HEK293 (cell line): ENCODE measurements at regions not wholly inside any gene's neighbourhood (a gene's known extent, or its start where the extent isn't known, plus 50 kb on each side); places are given as distances from the start of the nearest gene placed in this dataset.

Experiments used
- CTCF ChIA-PET: fragments of 350-600 bp; formaldehyde crosslinking; extraction: SDS; loops from one replicate; lab custom pipeline; 2021; ENCODE audit warnings: antibody characterized with exemption; lab: Yijun Ruan, JAX
- POLR2A ChIA-PET: fragments of 300-600 bp; formaldehyde crosslinking; extraction: SDS; loops from one replicate; lab custom pipeline; 2020; ENCODE audit warnings: antibody characterized with exemption, inconsistent platforms; lab: Yijun Ruan, JAX
- H3K27ac ChIP-seq: fragments of 200-500 bp; sonication (Bioruptor generic); 2 replicates; pipeline ENCODE4 v1.5.1; 2014; ENCODE audit warnings: low read depth, low read length, control low read depth, inconsistent platforms; ENCODE audit errors: extremely low read depth
- H3K36me3 ChIP-seq, 2 experiments: fragments of 200-500 bp in 1 of 2; sonication (Bioruptor generic) in 1 of 2; 1 replicate in 1 of 2; 2 replicates in 1 of 2; pipeline ENCODE4 v1.5.1; 2014 to 2017; ENCODE audit warnings: inconsistent platforms in 2 of 2, low read length in 2 of 2; ENCODE audit not compliant: control insufficient read depth in 2 of 2, insufficient read depth in 1 of 2
- H3K4me1 ChIP-seq: fragments of 200-500 bp; sonication (Bioruptor generic); 2 replicates; pipeline ENCODE4 v1.5.1; 2014; ENCODE audit warnings: mild to moderate bottlenecking, low read length, inconsistent platforms; ENCODE audit not compliant: control insufficient read depth, insufficient read depth
- H3K4me3 ChIP-seq: 2 replicates; pipeline ENCODE4 v1.5.1; 2011; ENCODE audit warnings: low read depth, mild to moderate bottlenecking, control low read depth, low read length, moderate library complexity
- H3K9me3 ChIP-seq: fragments of 200-500 bp; sonication (Bioruptor generic); 2 replicates; pipeline ENCODE4 v1.5.1; 2014; ENCODE audit warnings: low read depth, low read length, inconsistent platforms; ENCODE audit not compliant: control insufficient read depth, insufficient read depth
- BCL6B ChIP-seq: fragments of 450-650 bp; formaldehyde crosslinking; IDR thresholded peaks from 2 replicates; pipeline ENCODE4 v1.5.1; 2017; ENCODE audit warnings: missing biosample characterization, missing genetic modification characterization
- OSR2 ChIP-seq: fragments of 450-650 bp; formaldehyde crosslinking; IDR thresholded peaks from 2 replicates; pipeline ENCODE4 v1.5.1; 2016; ENCODE audit warnings: missing biosample characterization, missing genetic modification characterization
- REST ChIP-seq: fragments of 450-650 bp; formaldehyde crosslinking; IDR thresholded peaks from 2 replicates; pipeline ENCODE4 v1.5.1; 2016; ENCODE audit warnings: missing biosample characterization, missing genetic modification characterization
- SCRT1 ChIP-seq: fragments of 450-650 bp; formaldehyde crosslinking; IDR thresholded peaks from 2 replicates; pipeline ENCODE4 v1.5.1; 2016; ENCODE audit warnings: missing biosample characterization, missing genetic modification characterization, borderline replicate concordance
- SP7 ChIP-seq: fragments of 450-650 bp; formaldehyde crosslinking; IDR thresholded peaks from 2 replicates; pipeline ENCODE4 v1.5.1; 2016; ENCODE audit warnings: missing biosample characterization, missing genetic modification characterization
- ZBTB1 ChIP-seq: fragments of 450-650 bp; formaldehyde crosslinking; IDR thresholded peaks from 2 replicates; pipeline ENCODE4 v1.5.1; 2016; ENCODE audit warnings: missing biosample characterization, missing genetic modification characterization
- ZNF132 ChIP-seq: fragments of 450-650 bp; formaldehyde crosslinking; IDR thresholded peaks from 2 replicates; pipeline ENCODE4 v1.5.1; 2017; ENCODE audit warnings: missing biosample characterization, missing genetic modification characterization, borderline replicate concordance
- ZNF140 ChIP-seq: fragments of 450-650 bp; formaldehyde crosslinking; IDR thresholded peaks from 2 replicates; pipeline ENCODE4 v1.5.1; 2016; ENCODE audit warnings: missing biosample characterization, missing genetic modification characterization
- ZNF202 ChIP-seq: fragments of 450-650 bp; formaldehyde crosslinking; IDR thresholded peaks from 2 replicates; pipeline ENCODE4 v1.5.1; 2016; ENCODE audit warnings: missing biosample characterization, missing genetic modification characterization, borderline replicate concordance
- ZNF211 ChIP-seq: fragments of 450-650 bp; formaldehyde crosslinking; IDR thresholded peaks from 2 replicates; pipeline ENCODE4 v1.5.1; 2016; ENCODE audit warnings: low read depth, missing biosample characterization, missing genetic modification characterization
- ZNF223 ChIP-seq: fragments of 450-650 bp; formaldehyde crosslinking; IDR thresholded peaks from 2 replicates; pipeline ENCODE4 v1.5.1; 2016; ENCODE audit warnings: missing biosample characterization, missing genetic modification characterization
- ZNF23 ChIP-seq: fragments of 450-650 bp; formaldehyde crosslinking; IDR thresholded peaks from 2 replicates; pipeline ENCODE4 v1.5.1; 2016; ENCODE audit warnings: missing biosample characterization, missing genetic modification characterization, borderline replicate concordance
- ZNF239 ChIP-seq: fragments of 450-650 bp; formaldehyde crosslinking; IDR thresholded peaks from 2 replicates; pipeline ENCODE4 v1.5.1; 2016; ENCODE audit warnings: missing biosample characterization, missing genetic modification characterization
- ZNF335 ChIP-seq: fragments of 450-650 bp; formaldehyde crosslinking; conservative IDR thresholded peaks from 2 replicates; pipeline ENCODE4 v1.5.1; 2016; ENCODE audit warnings: missing biosample characterization, missing genetic modification characterization
- ZNF394 ChIP-seq: fragments of 450-650 bp; formaldehyde crosslinking; IDR thresholded peaks from 2 replicates; pipeline ENCODE4 v1.5.1; 2016; ENCODE audit warnings: missing biosample characterization, missing genetic modification characterization, mild to moderate bottlenecking, moderate library complexity, borderline replicate concordance
- ZNF473 ChIP-seq: fragments of 450-650 bp; formaldehyde crosslinking; IDR thresholded peaks from 2 replicates; pipeline ENCODE4 v1.5.1; 2017; ENCODE audit warnings: missing biosample characterization, missing genetic modification characterization
- ZNF529 ChIP-seq: fragments of 450-650 bp; formaldehyde crosslinking; IDR thresholded peaks from 2 replicates; pipeline ENCODE4 v1.5.1; 2017; ENCODE audit warnings: missing genetic modification characterization, missing biosample characterization; ENCODE audit not compliant: insufficient replicate concordance
- ZNF585B ChIP-seq: fragments of 450-650 bp; formaldehyde crosslinking; IDR thresholded peaks from 2 replicates; pipeline ENCODE4 v1.5.1; 2016; ENCODE audit warnings: missing biosample characterization, missing genetic modification characterization
- ZNF596 ChIP-seq: fragments of 450-650 bp; IDR thresholded peaks from 2 replicates; pipeline ENCODE4 v1.5.0; 2018; ENCODE audit warnings: missing biosample characterization, mild to moderate bottlenecking, missing genetic modification characterization, moderate library complexity
- ZNF670 ChIP-seq: fragments of 450-650 bp; formaldehyde crosslinking; IDR thresholded peaks from 2 replicates; pipeline ENCODE4 v1.5.1; 2016; ENCODE audit warnings: missing biosample characterization, missing genetic modification characterization, low read depth
- ZNF747 ChIP-seq: fragments of 450-650 bp; formaldehyde crosslinking; IDR thresholded peaks from 2 replicates; pipeline ENCODE4 v1.5.1; 2016; ENCODE audit warnings: missing biosample characterization, missing genetic modification characterization
- ZNF837 ChIP-seq: fragments of 450-650 bp; formaldehyde crosslinking; IDR thresholded peaks from 2 replicates; pipeline ENCODE4 v1.5.1; 2016; ENCODE audit warnings: missing biosample characterization, missing genetic modification characterization
- TF ChIP-seq, protein P1 (sequence below): fragments of 450-650 bp; formaldehyde crosslinking; IDR thresholded peaks from 2 replicates; pipeline ENCODE4 v1.5.1; 2016; ENCODE audit warnings: missing biosample characterization, missing genetic modification characterization
- TF ChIP-seq, protein P2 (sequence below): fragments of 450-650 bp; formaldehyde crosslinking; IDR thresholded peaks from 2 replicates; pipeline ENCODE4 v1.5.1; 2016; ENCODE audit warnings: missing biosample characterization, missing genetic modification characterization

GRCh38 chr18:57928466-57928865, 115.6 kb upstream of the NEDD4L start (continued):
- no peak for TF ChIP-seq ZNF529 (tag by site-specific recombination)
- no peak for TF ChIP-seq ZNF223 (tag by site-specific recombination)
- TF ChIP-seq, protein P1, sequence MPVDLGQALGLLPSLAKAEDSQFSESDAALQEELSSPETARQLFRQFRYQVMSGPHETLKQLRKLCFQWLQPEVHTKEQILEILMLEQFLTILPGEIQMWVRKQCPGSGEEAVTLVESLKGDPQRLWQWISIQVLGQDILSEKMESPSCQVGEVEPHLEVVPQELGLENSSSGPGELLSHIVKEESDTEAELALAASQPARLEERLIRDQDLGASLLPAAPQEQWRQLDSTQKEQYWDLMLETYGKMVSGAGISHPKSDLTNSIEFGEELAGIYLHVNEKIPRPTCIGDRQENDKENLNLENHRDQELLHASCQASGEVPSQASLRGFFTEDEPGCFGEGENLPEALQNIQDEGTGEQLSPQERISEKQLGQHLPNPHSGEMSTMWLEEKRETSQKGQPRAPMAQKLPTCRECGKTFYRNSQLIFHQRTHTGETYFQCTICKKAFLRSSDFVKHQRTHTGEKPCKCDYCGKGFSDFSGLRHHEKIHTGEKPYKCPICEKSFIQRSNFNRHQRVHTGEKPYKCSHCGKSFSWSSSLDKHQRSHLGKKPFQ (tag by site-specific recombination), result no peak
- TF ChIP-seq ZNF585B (tag by site-specific recombination), result no peak
- no peak for TF ChIP-seq SCRT1
- no peak for TF ChIP-seq SP7 (tag by site-specific recombination)
- TF ChIP-seq ZNF670 (tag by site-specific recombination), result no peak
- TF ChIP-seq OSR2 (tag by site-specific recombination), result no peak
- no peak for TF ChIP-seq ZNF211 (tag by site-specific recombination)
- TF ChIP-seq, all 188 proteins: peak for 0

DNA sequence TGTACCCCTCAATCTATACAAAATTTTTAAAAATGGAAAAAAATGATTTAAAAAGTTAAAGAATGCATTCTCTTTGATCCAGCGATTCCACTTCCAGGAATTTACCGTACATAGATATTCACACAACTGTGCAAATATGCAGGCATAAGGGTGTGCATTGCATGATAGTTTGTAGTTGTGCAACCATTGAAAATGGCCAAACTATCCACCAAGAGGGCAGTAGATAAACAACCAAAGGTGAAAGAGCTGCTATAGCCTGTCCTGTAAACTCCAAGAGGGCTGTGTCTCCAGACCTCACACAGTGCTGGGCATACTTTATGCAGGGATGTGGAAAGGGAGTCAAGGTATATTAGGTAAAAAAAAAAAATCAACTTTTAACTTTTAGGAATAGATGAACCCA, 116.5 kb upstream of the NEDD4L start:
- CTCF ChIA-PET, result no interaction called here
- POLR2A ChIA-PET, result no interaction called here

More for the DNA sequence above, 116.5 kb upstream of the NEDD4L start:
- Histone ChIP-seq H3K27ac (no peak overlapping the region), H3K9me3 (no peaks in the 10 kb centered on the region), H3K4me1 (no peaks in the 10 kb centered on the region), H3K4me3 (no peak overlapping the region), H3K36me3 (no peaks in the 10 kb centered on the region; a peak in 1 of 3 replicates)
- TF ChIP-seq ZNF596 (tag by site-specific recombination) (no peak), ZNF239 (tag by site-specific recombination) (no peak), BCL6B (tag by site-specific recombination) (no peak), ZNF140 (tag by site-specific recombination) (no peak), ZNF23 (tag by site-specific recombination) (no peak), ZNF202 (tag by site-specific recombination) (no peak), ZNF335 (no peak), ZNF747 (tag by site-specific recombination) (no peak), ZNF473 (no peak), ZBTB1 (tag by site-specific recombination) (no peak), ZNF837 (tag by site-specific recombination) (no peak), ZNF394 (tag by site-specific recombination) (no peak), REST (tag by site-specific recombination) (no peak), ZNF132 (tag by site-specific recombination) (no peak)
- TF ChIP-seq, protein P2, sequence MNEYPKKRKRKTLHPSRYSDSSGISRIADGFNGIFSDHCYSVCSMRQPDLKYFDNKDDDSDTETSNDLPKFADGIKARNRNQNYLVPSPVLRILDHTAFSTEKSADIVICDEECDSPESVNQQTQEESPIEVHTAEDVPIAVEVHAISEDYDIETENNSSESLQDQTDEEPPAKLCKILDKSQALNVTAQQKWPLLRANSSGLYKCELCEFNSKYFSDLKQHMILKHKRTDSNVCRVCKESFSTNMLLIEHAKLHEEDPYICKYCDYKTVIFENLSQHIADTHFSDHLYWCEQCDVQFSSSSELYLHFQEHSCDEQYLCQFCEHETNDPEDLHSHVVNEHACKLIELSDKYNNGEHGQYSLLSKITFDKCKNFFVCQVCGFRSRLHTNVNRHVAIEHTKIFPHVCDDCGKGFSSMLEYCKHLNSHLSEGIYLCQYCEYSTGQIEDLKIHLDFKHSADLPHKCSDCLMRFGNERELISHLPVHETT (tag by site-specific recombination), result no peak
